K562 (cell line): ENCODE measurements at regions not wholly inside any gene's neighbourhood (a gene's known extent, or its start where the extent isn't known, plus 50 kb on each side); places are given as distances from the start of the nearest gene placed in this dataset.

Source experiments
- ATAC-seq: fragments of 200-7000 bp; cut with Tn5 transposase; 3 replicates; pipeline ENCODE4 v1.9.1; 2020; ENCODE audit warnings: moderate library complexity
- BruUV-seq: library from RNA; stranded (reverse); fragments of 400-500 nt; replicated peaks from 2 replicates; lab custom pipeline; 2021; lab: Mats Ljungman, UMichigan
- CTCF ChIA-PET: fragments of 300-600 bp; formaldehyde crosslinking; extraction: SDS; loops from one replicate; lab custom pipeline; 2021; ENCODE audit warnings: low intra/inter-chr PET ratio; lab: Yijun Ruan, JAX
- POLR2A ChIA-PET: fragments of 300-600, 350-650 bp; sonication (Branson Sonifier 250); formaldehyde crosslinking; extraction: SDS; loops from one replicate; lab custom pipeline; 2021; ENCODE audit warnings: antibody characterized with exemption, inconsistent platforms; lab: Yijun Ruan, JAX
- DNase-seq, 4 experiments: peaks; one replicate each; pipeline versions ENCODE4 v3.0.0 to v3.0.0-alpha.2; 2011 to 2018; ENCODE audit warnings: low spot score in 3 of 4, mixed read lengths in 3 of 4; ENCODE audit errors: extremely low read depth in 1 of 4
- FAIRE-seq: peaks from 2 replicates; lab custom pipeline; 2011; peaks lifted over from hg19 to GRCh38; lab: Jason Lieb, UNC
- H2AFZ ChIP-seq: 2 replicates; pipeline ENCODE4 v1.6.0; 2011; ENCODE audit warnings: low read depth, low read length, control low read depth, inconsistent platforms
- H3K27ac ChIP-seq: fragments of 200-600 bp; 3 replicates; pipeline ENCODE4 v1.8.0; 2011; ENCODE audit warnings: low read depth, mild to moderate bottlenecking, control low read depth, inconsistent platforms, low read length, moderate library complexity, mixed read lengths; ENCODE audit errors: extremely low read depth
- H3K27me3 ChIP-seq, 2 experiments: fragments of 300-600 bp in 1 of 2; 2 replicates in 1 of 2; 3 replicates in 1 of 2; pipeline versions ENCODE4 v1.6.0 to v1.8.0; 2011; ENCODE audit warnings: inconsistent platforms in 2 of 2, low read length in 2 of 2, mild to moderate bottlenecking in 1 of 2, mixed read lengths in 1 of 2, moderate library complexity in 1 of 2; ENCODE audit not compliant: control insufficient read depth in 2 of 2, insufficient read depth in 2 of 2
- H3K36me3 ChIP-seq: fragments of 300-600 bp; 3 replicates; pipeline ENCODE4 v1.8.0; 2011; ENCODE audit warnings: mild to moderate bottlenecking, low read length, inconsistent platforms; ENCODE audit not compliant: control insufficient read depth, insufficient read depth
- H3K4me1 ChIP-seq, 2 experiments: fragments of 200-600 bp in 1 of 2; replicated peaks in 1 of 2; 2 replicates in 1 of 2; 3 replicates in 1 of 2; pipeline versions ENCODE4 v1.5.1 to v1.8.0; 2011; ENCODE audit warnings: inconsistent platforms in 2 of 2, low read length in 2 of 2, mild to moderate bottlenecking in 1 of 2, mixed read lengths in 1 of 2, moderate library complexity in 1 of 2; ENCODE audit not compliant: control insufficient read depth in 2 of 2, insufficient read depth in 2 of 2
- H3K4me2 ChIP-seq: 2 replicates; pipeline ENCODE4 v1.6.1; 2011; ENCODE audit warnings: low read length, control low read depth, inconsistent platforms, mixed read lengths; ENCODE audit not compliant: insufficient read depth
- H3K4me3 ChIP-seq: fragments of 200-600 bp; sonication (generic), shearing (Covaris generic); 2 replicates; pipeline ENCODE4 v1.5.1; 2016; ENCODE audit warnings: control low read depth, inconsistent platforms
- H3K79me2 ChIP-seq: fragments of 200-600 bp; 3 replicates; pipeline ENCODE4 v1.8.0; 2011; ENCODE audit warnings: low read length, inconsistent platforms; ENCODE audit not compliant: control insufficient read depth, insufficient read depth
- H3K9ac ChIP-seq, 2 experiments: 2 replicates each; pipeline versions ENCODE4 v1.6.0 to v1.6.1; 2011; ENCODE audit warnings: low read depth in 2 of 2, low read length in 2 of 2, control low read depth in 1 of 2, inconsistent platforms in 1 of 2, mild to moderate bottlenecking in 1 of 2, mixed read lengths in 1 of 2; ENCODE audit not compliant: insufficient read depth in 1 of 2
- H3K9me1 ChIP-seq: one replicate; pipeline ENCODE4 v1.6.0; 2011; ENCODE audit warnings: inconsistent platforms, mild to moderate bottlenecking, low read length, moderate library complexity; ENCODE audit not compliant: control insufficient read depth, insufficient read depth
- H3K9me3 ChIP-seq: replicated peaks from 2 replicates; pipeline ENCODE4 v1.5.1; 2011; ENCODE audit warnings: low read depth, low read length, inconsistent platforms; ENCODE audit not compliant: control insufficient read depth, insufficient read depth
- H4K20me1 ChIP-seq: replicated peaks from 2 replicates; pipeline ENCODE4 v1.6.1; 2011; ENCODE audit warnings: low read length, inconsistent platforms, mixed read lengths; ENCODE audit not compliant: control insufficient read depth, insufficient read depth
- ARHGAP35 ChIP-seq: fragments of 450-650 bp; IDR thresholded peaks from 2 replicates; pipeline ENCODE4 v1.6.1; 2018; ENCODE audit not compliant: partially characterized antibody
- CEBPB ChIP-seq: fragments of 450-650 bp; IDR thresholded peaks from 2 replicates; pipeline ENCODE4 v1.6.1; 2016; ENCODE audit warnings: missing genetic modification characterization, missing compliant biosample characterization
- CEBPG ChIP-seq, 3 experiments: fragments of 200-800 bp in 1 of 3; sonication (Bioruptor generic) in 1 of 3; sonication (generic) in 1 of 3; formaldehyde crosslinking in 1 of 3; IDR thresholded peaks in 2 of 3; conservative IDR thresholded peaks in 1 of 3; 2 replicates each; pipeline versions ENCODE4 v1.6.1 to v1.8.0; 2016 to 2022; ENCODE audit warnings: missing compliant biosample characterization in 2 of 3, missing genetic modification characterization in 2 of 3, mild to moderate bottlenecking in 1 of 3, missing genetic modification reagents in 1 of 3
- CTCFL ChIP-seq: IDR thresholded peaks from 2 replicates; pipeline ENCODE4 v1.6.1; 2011; ENCODE audit warnings: borderline replicate concordance, low read depth, mild to moderate bottlenecking, moderate library complexity, low read length; ENCODE audit not compliant: insufficient read depth, poor library complexity, severe bottlenecking
- GABPA ChIP-seq: fragments of 200-800 bp; sonication (Bioruptor generic); conservative IDR thresholded peaks from 2 replicates; pipeline ENCODE4 v1.6.1; 2016; ENCODE audit warnings: low read depth, missing genetic modification characterization, missing compliant biosample characterization
- HIVEP1 ChIP-seq: fragments of 250-450 bp; sonication (Bioruptor Pico); IDR thresholded peaks from 2 replicates; pipeline ENCODE4 v1.4.0; 2020; ENCODE audit warnings: mild to moderate bottlenecking
- MITF ChIP-seq: IDR thresholded peaks from 2 replicates; pipeline ENCODE4 v1.6.1; 2014; ENCODE audit warnings: antibody characterized with exemption
- POLR2A ChIP-seq: fragments of 450-650 bp; conservative IDR thresholded peaks from 2 replicates; pipeline ENCODE4 v1.6.1; 2016
- POLR3A ChIP-seq: IDR thresholded peaks from 2 replicates; pipeline ENCODE4 v1.6.1; 2011; ENCODE audit warnings: borderline replicate concordance, mild to moderate bottlenecking, moderate library complexity; ENCODE audit not compliant: insufficient read length, insufficient read depth; ENCODE audit errors: extremely low read depth
- SRSF9 ChIP-seq: fragments of 200-400 bp; formaldehyde crosslinking; IDR thresholded peaks from 2 replicates; pipeline ENCODE4 v1.6.1; 2017; ENCODE audit warnings: low read depth, low read length, borderline replicate concordance
- ZNF217 ChIP-seq: sonication (generic); formaldehyde crosslinking; IDR thresholded peaks from 2 replicates; pipeline ENCODE4 v1.8.0; 2022; ENCODE audit warnings: mild to moderate bottlenecking, missing genetic modification reagents
- ZNF398 ChIP-seq: fragments of 250-450 bp; sonication (Bioruptor Pico); IDR thresholded peaks from 2 replicates; pipeline ENCODE4 v1.8.0; 2021; ENCODE audit warnings: moderate library complexity, mild to moderate bottlenecking, inconsistent platforms
- ZNF668 ChIP-seq: fragments of 250-450 bp; sonication (Bioruptor Pico); IDR thresholded peaks from 2 replicates; pipeline ENCODE4 v1.8.0; 2022; ENCODE audit warnings: mild to moderate bottlenecking, inconsistent platforms
- WGBS: fragments of 100-300 bp; shearing (Covaris generic); methylation state at CpG from one replicate; pipeline ENCODE4 v1.1.6; 2016; ENCODE audit warnings: low coverage, mixed read lengths; ENCODE audit not compliant: insufficient coverage; ENCODE audit errors: missing lambda C conversion rate; 5-methylcytosine and 5-hydroxymethylcytosine counted together
- in situ Hi-C: fragments of 300-500 bp; cut with MboI; formaldehyde crosslinking; loops from 4 replicates; pipeline ENCODE4 v1.15.0; 2018; ENCODE audit warnings: inconsistent platforms, mixed read lengths
- intact Hi-C: fragments of 100-400 bp; cut with micrococcal nuclease; formaldehyde crosslinking; loops from 2 replicates; pipeline ENCODE4 v1.14.2; 2022

- H3K9ac ChIP-seq: no peak overlapping the region
- in situ Hi-C loops (no loop called here), intact Hi-C loops (no loop called here)
- H2AFZ ChIP-seq: no peak overlapping the region
- POLR2A ChIA-PET: no interaction called here
- no peaks in the 10 kb centered on the region for H3K9me1 ChIP-seq
- CTCF ChIA-PET: no interaction called here
- H3K4me2 ChIP-seq: no peak overlapping the region
- no TSS peak for BruUV-seq
- WGBS: 0% methylated on average over 1 of the region's 1 CpG
- no peak overlapping the region for H3K4me3 ChIP-seq
- no peaks in the 10 kb centered on the region for H3K79me2 ChIP-seq
- no peak for ATAC-seq
- no peak overlapping the region for H3K27ac ChIP-seq
- no peaks in the 10 kb centered on the region for H3K27me3 ChIP-seq
- TF ChIP-seq MITF: no peak
- TF ChIP-seq POLR2A: no peak
- TF ChIP-seq CTCFL: no peak
- no peak for TF ChIP-seq GABPA (tag)
- no peak for TF ChIP-seq ZNF398 (CRISPR knock-in tag)
- TF ChIP-seq ARHGAP35: no peak
- TF ChIP-seq ZNF668 (CRISPR knock-in tag): no peak
- no peak for TF ChIP-seq SRSF9
- peak; percentile 43 for TF ChIP-seq CEBPB
- TF ChIP-seq HIVEP1 (CRISPR knock-in tag): no peak
- no peak for TF ChIP-seq CEBPG (CRISPR knock-in tag; IDR thresholded peaks at IDR 0.05)
- TF ChIP-seq CEBPG (tag; conservative IDR thresholded peaks at IDR 0.05 in 1 of 2, IDR thresholded peaks at IDR 0.05 in 1 of 2): peak in 1 of 2 experiments; percentile 80; a peak in 2 of 4 replicates
- no peak for TF ChIP-seq ZNF217 (CRISPR knock-in tag)
- no peak for TF ChIP-seq POLR3A
- no peaks in the 10 kb centered on the region for H3K9me3 ChIP-seq
- DNase-seq: no peak
- no peaks in the 10 kb centered on the region for H4K20me1 ChIP-seq
- no peaks in the 10 kb centered on the region for H3K36me3 ChIP-seq
- no peak for FAIRE-seq
- no peaks in the 10 kb centered on the region for H3K4me1 ChIP-seq
These were observed 1578.9 kb downstream of the REEP3 start for GRCh38 chr10:65100146-65100545.
